Type B pancreatic cell (in vitro differentiated cells): ENCODE measurements at regions not wholly inside any gene's neighbourhood (a gene's known extent, or its start where the extent isn't known, plus 50 kb on each side); places are given as distances from the start of the nearest gene placed in this dataset.
"Not testable (repeated sequence)": the region's sequence is repeated elsewhere in the genome, so short reads cannot be mapped to it uniquely, and the experiment has no call there.

Experiments used
- DNase-seq: peaks from one replicate; pipeline ENCODE4 v3.0.0; 2021; ENCODE audit warnings: mixed read lengths; ENCODE audit not compliant: unreplicated experiment; ENCODE audit errors: extremely low spot score
- H3K27ac Mint-ChIP-seq: 2 replicates; pipeline ENCODE4 v1.8.0; 2021; ENCODE audit warnings: mild to moderate bottlenecking, mixed read lengths
- H3K27me3 Mint-ChIP-seq: 2 replicates; pipeline ENCODE4 v1.8.0; 2021; ENCODE audit warnings: mixed read lengths
- H3K36me3 Mint-ChIP-seq: 2 replicates; pipeline ENCODE4 v1.8.0; 2021; ENCODE audit warnings: mixed read lengths
- H3K4me1 Mint-ChIP-seq: one replicate; pipeline ENCODE4 v1.8.0; 2021; ENCODE audit warnings: mixed read lengths; ENCODE audit not compliant: unreplicated experiment
- H3K4me3 Mint-ChIP-seq: 2 replicates; pipeline ENCODE4 v1.8.0; 2021; ENCODE audit warnings: mild to moderate bottlenecking, mixed read lengths
- H3K9me3 Mint-ChIP-seq: 2 replicates; pipeline ENCODE4 v1.8.0; 2021; ENCODE audit warnings: mixed read lengths
- TF ChIP-seq, protein P1 (sequence below): fragments of 200-600 bp; sonication (generic); conservative IDR thresholded peaks from 2 replicates; pipeline ENCODE4 v1.5.0; 2021; ENCODE audit warnings: antibody characterized with exemption, mild to moderate bottlenecking

DNA sequence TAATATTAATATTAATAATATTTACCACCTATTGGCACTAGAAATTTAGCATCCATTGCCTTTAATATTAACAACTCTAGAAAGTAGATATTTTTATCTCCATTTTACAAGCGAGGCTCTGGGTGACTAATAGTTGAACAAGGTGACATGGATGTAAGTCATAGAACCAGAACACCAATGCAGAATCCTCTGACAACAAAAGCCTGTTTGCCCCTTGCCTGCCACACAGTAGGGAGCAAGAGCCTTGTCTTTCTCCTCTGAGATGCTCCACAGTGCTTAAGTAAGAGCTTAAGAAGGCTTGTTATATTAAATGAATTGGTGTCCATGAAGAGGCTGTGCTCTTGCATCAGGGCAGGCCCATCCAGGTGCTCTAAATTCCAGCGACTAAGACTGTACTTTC is 51.2 kb upstream of the LBX1 start:
- no peak for DNase-seq
- TF ChIP-seq, protein P1, sequence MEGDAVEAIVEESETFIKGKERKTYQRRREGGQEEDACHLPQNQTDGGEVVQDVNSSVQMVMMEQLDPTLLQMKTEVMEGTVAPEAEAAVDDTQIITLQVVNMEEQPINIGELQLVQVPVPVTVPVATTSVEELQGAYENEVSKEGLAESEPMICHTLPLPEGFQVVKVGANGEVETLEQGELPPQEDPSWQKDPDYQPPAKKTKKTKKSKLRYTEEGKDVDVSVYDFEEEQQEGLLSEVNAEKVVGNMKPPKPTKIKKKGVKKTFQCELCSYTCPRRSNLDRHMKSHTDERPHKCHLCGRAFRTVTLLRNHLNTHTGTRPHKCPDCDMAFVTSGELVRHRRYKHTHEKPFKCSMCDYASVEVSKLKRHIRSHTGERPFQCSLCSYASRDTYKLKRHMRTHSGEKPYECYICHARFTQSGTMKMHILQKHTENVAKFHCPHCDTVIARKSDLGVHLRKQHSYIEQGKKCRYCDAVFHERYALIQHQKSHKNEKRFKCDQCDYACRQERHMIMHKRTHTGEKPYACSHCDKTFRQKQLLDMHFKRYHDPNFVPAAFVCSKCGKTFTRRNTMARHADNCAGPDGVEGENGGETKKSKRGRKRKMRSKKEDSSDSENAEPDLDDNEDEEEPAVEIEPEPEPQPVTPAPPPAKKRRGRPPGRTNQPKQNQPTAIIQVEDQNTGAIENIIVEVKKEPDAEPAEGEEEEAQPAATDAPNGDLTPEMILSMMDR, result no peak
- no peak overlapping the region for H3K27ac Mint-ChIP-seq
- no peaks in the 10 kb centered on the region for H3K36me3 Mint-ChIP-seq
- H3K27me3 Mint-ChIP-seq, result peaks cover 64% of the 10 kb centered on the region
- H3K9me3 Mint-ChIP-seq, result no peaks in the 10 kb centered on the region
- H3K4me3 Mint-ChIP-seq, result no peak overlapping the region
- peaks cover 16% of the 10 kb centered on the region for H3K4me1 Mint-ChIP-seq

DNA sequence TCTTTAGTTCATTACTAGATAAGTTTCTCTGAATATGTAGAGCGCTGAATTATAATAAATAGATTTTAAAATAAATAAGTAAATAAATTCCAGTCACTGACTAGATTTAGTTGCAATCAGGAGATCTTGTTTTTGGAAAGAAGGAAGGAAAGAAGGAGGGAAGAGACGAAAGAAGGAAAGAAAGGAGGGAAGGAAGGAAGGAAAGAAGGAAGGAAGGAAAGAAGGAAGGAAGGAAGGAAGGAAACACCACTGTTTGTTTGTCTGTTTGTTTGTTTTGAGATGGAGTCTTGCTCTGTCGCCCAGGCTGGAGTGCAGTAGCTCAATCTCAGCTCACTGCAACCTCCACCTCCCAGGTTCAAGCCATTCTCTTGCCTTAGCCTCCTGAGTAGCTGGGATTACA is 51.7 kb upstream of the LBX1 start:
- not testable (repeated sequence) for H3K9me3 Mint-ChIP-seq, H3K27ac Mint-ChIP-seq, H3K4me3 Mint-ChIP-seq, H3K36me3 Mint-ChIP-seq, DNase-seq
- H3K4me1 Mint-ChIP-seq, result peaks cover 17% of the 10 kb centered on the region
- H3K27me3 Mint-ChIP-seq, result peaks cover 64% of the 10 kb centered on the region

DNA sequence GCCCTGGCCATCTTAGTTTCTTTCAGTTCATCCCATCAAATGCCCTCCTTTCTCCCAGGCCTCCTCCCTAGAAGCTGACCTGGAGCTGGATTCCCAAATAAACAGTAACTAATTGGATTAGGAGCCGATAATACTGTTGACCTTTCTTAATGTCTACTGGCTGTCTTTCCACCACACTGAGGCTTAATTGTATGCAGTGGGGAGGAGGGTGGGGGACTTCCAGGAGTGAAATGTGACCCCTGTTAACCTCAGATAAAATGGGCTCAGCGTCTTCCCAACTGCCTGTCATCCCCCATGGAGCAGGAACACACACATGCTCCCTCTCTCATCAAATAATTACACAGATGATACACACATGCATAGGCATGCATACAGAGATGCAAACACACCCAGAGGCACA is 53.7 kb upstream of the LBX1 start:
- H3K4me3 Mint-ChIP-seq, result no peak overlapping the region
- no peak overlapping the region for H3K27ac Mint-ChIP-seq
- DNase-seq, result no peak
- peaks cover 21% of the 10 kb centered on the region for H3K4me1 Mint-ChIP-seq
- no peaks in the 10 kb centered on the region for H3K9me3 Mint-ChIP-seq
- TF ChIP-seq, protein P1, result no peak
- H3K27me3 Mint-ChIP-seq, result peaks cover 70% of the 10 kb centered on the region
- no peaks in the 10 kb centered on the region for H3K36me3 Mint-ChIP-seq

DNA sequence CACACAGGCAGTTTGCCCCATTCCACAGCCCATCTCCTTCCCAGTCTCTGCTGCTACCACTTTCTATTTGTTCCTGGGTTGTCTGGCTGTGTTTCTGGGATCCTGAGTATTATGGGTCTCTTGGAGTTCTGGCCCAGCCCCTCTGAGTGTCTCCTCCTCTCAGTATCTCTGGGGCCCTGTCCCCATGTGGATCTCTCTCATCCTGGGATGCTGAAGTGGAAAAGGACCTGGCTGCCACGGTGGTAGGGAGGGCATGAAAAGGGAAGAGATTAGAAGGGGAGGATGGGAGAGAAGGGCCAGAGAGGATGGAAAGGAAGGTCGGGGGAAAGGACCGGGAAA is 54.5 kb upstream of the LBX1 start:
- DNase-seq, result no peak
- Mint-ChIP-seq H3K27ac (peak overlapping the region; percentile 59), H3K9me3 (no peaks in the 10 kb centered on the region), H3K4me1 (peaks cover 21% of the 10 kb centered on the region), H3K27me3 (peaks cover 74% of the 10 kb centered on the region), H3K4me3 (peak overlapping the region; percentile 72), H3K36me3 (no peaks in the 10 kb centered on the region)
- TF ChIP-seq, protein P1, result no peak

DNA sequence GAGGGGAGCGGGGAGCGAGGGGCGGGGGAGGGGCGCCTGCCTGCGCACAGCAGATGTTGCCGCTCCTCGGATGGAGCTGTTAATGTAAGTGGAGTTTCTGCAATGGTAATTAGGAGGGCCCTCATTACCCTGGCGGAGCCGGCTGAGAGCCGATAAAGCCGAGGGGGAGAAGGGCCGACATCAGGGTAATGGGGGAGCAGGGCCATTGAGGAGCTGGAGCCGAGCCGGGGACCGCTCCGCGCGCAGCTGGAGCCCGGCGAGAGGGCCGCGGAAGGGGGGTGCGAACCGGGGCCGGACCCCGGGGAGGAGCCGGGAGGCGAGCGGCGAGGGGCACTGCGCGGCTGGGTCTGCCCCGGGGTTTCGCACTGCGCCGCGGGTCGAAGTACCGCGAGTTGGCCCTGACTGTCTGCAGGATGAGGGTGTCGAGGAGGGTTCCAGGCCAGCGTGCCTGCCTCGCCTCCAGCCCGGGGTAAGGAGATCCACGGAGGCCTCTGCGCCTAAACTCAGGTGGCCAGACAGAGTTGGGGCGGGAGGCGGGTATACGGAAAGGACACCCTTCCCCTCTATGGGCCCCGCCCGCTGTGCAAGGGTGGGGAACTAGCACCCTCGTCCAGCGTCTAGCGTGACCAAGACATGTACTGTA is 55.0 kb upstream of the LBX1 start:
- Mint-ChIP-seq H3K36me3 (no peaks in the 10 kb centered on the region), H3K27ac (peak overlapping the region; percentile 59), H3K4me1 (peaks cover 21% of the 10 kb centered on the region), H3K27me3 (peaks cover 74% of the 10 kb centered on the region), H3K4me3 (peak overlapping the region; percentile 72), H3K9me3 (no peaks in the 10 kb centered on the region)
- no peak for DNase-seq
- TF ChIP-seq, protein P1, result no peak

DNA sequence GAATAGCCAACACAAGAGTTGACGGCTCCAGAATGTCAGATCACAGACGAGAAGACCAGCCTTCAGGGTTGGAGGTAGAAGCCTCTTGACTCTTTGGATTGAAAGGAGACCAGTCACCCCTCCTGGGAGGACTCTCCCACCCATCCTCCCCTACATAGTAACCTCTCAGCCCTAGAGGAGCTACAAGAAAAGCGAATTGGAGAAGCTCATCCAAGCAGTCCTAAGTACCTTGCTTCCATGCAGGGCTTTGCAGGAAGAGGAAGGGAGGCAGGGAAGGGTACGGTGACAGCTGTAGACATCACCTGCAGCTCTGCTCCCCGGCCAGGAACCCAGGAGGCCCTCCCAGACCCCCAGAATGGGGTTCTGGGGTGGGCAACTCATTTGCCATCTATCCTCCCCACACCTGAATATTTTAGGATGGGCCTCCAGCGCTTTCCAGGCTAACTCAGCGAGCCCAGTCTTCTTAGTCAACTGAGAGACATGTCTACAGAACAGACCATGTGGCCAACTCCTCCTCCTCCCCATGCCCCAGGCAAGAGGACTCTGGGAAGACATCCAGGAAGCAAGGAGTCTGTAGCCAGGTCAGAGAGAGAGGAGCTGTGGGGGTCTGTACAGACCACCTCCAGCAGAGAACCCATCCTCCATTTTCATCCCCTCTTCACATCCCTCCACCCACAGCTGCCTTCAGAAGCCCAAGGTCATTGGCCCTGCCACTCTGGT is 55.6 kb upstream of the LBX1 start:
- H3K4me1 Mint-ChIP-seq, result peaks cover 21% of the 10 kb centered on the region
- no peak for DNase-seq
- peaks cover 81% of the 10 kb centered on the region for H3K27me3 Mint-ChIP-seq
- H3K36me3 Mint-ChIP-seq, result no peaks in the 10 kb centered on the region
- peak overlapping the region; percentile 34 for H3K4me3 Mint-ChIP-seq
- TF ChIP-seq, protein P1, result no peak
- H3K9me3 Mint-ChIP-seq, result no peaks in the 10 kb centered on the region
- H3K27ac Mint-ChIP-seq, result no peak overlapping the region
